HEK293 (cell line): ENCODE measurements at regions not wholly inside any gene's neighbourhood (a gene's known extent, or its start where the extent isn't known, plus 50 kb on each side); places are given as distances from the start of the nearest gene placed in this dataset.
"Not testable (repeated sequence)": the region's sequence is repeated elsewhere in the genome, so short reads cannot be mapped to it uniquely, and the experiment has no call there.

ENCODE experiments used
- TCF7L2 ChIP-seq: IDR thresholded peaks from 2 replicates; pipeline ENCODE4 v1.6.1; 2011; ENCODE audit warnings: low read depth, mild to moderate bottlenecking, inconsistent platforms, low read length, moderate library complexity, borderline replicate concordance
- ZFP3 ChIP-seq: fragments of 450-650 bp; formaldehyde crosslinking; IDR thresholded peaks from 2 replicates; pipeline ENCODE4 v1.5.1; 2016; ENCODE audit warnings: low read depth, missing biosample characterization, missing genetic modification characterization
- ZNF155 ChIP-seq: fragments of 450-650 bp; formaldehyde crosslinking; IDR thresholded peaks from 2 replicates; pipeline ENCODE4 v1.5.1; 2016; ENCODE audit warnings: missing biosample characterization, missing genetic modification characterization
- TF ChIP-seq, protein P1 (sequence below): fragments of 450-650 bp; formaldehyde crosslinking; IDR thresholded peaks from 2 replicates; pipeline ENCODE4 v1.5.1; 2016; ENCODE audit warnings: missing biosample characterization, missing genetic modification characterization
- TF ChIP-seq, protein P2 (sequence below): fragments of 450-650 bp; formaldehyde crosslinking; IDR thresholded peaks from 2 replicates; pipeline ENCODE4 v1.5.1; 2016; ENCODE audit warnings: missing biosample characterization, missing genetic modification characterization
- TF ChIP-seq, protein P3 (sequence below): IDR thresholded peaks from 2 replicates; pipeline ENCODE4 v1.6.1; 2011; ENCODE audit warnings: mild to moderate bottlenecking, low read depth, low read length, borderline replicate concordance

DNA sequence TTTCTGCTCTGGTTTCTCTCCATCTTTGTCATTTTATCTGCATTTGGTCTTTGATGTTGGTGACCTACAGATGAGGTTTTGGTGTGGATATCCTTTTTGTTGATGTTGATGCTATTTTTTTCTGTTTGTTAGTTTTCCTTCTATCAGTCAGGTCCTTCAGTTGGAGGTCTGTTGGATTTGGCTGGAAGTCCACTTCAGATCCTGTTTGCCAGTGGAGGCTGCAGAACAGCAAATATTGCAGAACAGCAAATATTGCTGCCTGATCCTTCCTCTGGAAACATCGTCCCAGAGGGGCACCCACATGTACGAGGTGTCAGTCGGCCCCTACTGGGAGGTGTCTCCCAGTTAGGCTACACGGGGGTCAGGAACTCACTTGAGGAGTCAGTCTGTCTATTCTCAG, 265.4 kb upstream of the SYNCRIP start:
- TF ChIP-seq ZFP3 (tag by site-specific recombination); ZNF155 (tag by site-specific recombination); TCF7L2: not testable (repeated sequence)
- TF ChIP-seq, protein P1, sequence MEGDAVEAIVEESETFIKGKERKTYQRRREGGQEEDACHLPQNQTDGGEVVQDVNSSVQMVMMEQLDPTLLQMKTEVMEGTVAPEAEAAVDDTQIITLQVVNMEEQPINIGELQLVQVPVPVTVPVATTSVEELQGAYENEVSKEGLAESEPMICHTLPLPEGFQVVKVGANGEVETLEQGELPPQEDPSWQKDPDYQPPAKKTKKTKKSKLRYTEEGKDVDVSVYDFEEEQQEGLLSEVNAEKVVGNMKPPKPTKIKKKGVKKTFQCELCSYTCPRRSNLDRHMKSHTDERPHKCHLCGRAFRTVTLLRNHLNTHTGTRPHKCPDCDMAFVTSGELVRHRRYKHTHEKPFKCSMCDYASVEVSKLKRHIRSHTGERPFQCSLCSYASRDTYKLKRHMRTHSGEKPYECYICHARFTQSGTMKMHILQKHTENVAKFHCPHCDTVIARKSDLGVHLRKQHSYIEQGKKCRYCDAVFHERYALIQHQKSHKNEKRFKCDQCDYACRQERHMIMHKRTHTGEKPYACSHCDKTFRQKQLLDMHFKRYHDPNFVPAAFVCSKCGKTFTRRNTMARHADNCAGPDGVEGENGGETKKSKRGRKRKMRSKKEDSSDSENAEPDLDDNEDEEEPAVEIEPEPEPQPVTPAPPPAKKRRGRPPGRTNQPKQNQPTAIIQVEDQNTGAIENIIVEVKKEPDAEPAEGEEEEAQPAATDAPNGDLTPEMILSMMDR (tag by site-specific recombination) = not testable (repeated sequence)
- TF ChIP-seq, protein P2, sequence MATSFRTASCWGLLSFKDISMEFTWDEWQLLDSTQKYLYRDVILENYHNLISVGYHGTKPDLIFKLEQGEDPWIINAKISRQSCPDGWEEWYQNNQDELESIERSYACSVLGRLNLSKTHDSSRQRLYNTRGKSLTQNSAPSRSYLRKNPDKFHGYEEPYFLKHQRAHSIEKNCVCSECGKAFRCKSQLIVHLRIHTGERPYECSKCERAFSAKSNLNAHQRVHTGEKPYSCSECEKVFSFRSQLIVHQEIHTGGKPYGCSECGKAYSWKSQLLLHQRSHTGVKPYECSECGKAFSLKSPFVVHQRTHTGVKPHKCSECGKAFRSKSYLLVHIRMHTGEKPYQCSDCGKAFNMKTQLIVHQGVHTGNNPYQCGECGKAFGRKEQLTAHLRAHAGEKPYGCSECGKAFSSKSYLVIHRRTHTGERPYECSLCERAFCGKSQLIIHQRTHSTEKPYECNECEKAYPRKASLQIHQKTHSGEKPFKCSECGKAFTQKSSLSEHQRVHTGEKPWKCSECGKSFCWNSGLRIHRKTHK (tag by site-specific recombination) = not testable (repeated sequence)
- TF ChIP-seq, protein P3, sequence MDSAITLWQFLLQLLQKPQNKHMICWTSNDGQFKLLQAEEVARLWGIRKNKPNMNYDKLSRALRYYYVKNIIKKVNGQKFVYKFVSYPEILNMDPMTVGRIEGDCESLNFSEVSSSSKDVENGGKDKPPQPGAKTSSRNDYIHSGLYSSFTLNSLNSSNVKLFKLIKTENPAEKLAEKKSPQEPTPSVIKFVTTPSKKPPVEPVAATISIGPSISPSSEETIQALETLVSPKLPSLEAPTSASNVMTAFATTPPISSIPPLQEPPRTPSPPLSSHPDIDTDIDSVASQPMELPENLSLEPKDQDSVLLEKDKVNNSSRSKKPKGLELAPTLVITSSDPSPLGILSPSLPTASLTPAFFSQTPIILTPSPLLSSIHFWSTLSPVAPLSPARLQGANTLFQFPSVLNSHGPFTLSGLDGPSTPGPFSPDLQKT = not testable (repeated sequence)
